Left lung (tissue), 4 donors: ENCODE measurements at regions not wholly inside any gene's neighbourhood (a gene's known extent, or its start where the extent isn't known, plus 50 kb on each side); places are given as distances from the start of the nearest gene placed in this dataset.

ENCODE experiments used
- ATAC-seq: fragments of 200-7000 bp; cut with Tn5 transposase; one replicate; pipeline ENCODE4 v1.9.1; 2020; ENCODE audit warnings: moderate library complexity
- DNase-seq, 4 donors: peaks; one replicate each; pipeline ENCODE4 v3.0.0-alpha.2; 2013 to 2020
- H3K27ac ChIP-seq, 2 donors: fragments of 200-600 bp; sonication (generic) in 1 of 2; one replicate each; pipeline versions ENCODE4 v1.5.0 to v1.8.0; 2020 to 2021
- H3K27me3 ChIP-seq, 2 donors: fragments of 200-600 bp; sonication (generic) in 1 of 2; one replicate each; pipeline versions ENCODE4 v1.5.0 to v1.8.0; 2020 to 2021
- H3K36me3 ChIP-seq, 2 donors: fragments of 200-600 bp; sonication (generic) in 1 of 2; one replicate each; pipeline versions ENCODE4 v1.5.0 to v1.8.0; 2020 to 2021
- H3K4me1 ChIP-seq, 2 donors: fragments of 200-600 bp; one replicate each; pipeline ENCODE4 v1.8.0; 2021
- H3K4me3 ChIP-seq, 2 donors: fragments of 200-600 bp; sonication (generic) in 1 of 2; one replicate each; pipeline versions ENCODE4 v1.5.0 to v1.8.0; 2020 to 2021; ENCODE audit warnings: mild to moderate bottlenecking in 1 of 2
- H3K9me3 ChIP-seq, 2 donors: fragments of 200-600 bp; sonication (generic) in 1 of 2; one replicate each; pipeline versions ENCODE4 v1.5.0 to v1.8.0; 2020 to 2021
- CTCF ChIP-seq, 2 donors: fragments of 200-600 bp; sonication (generic) in 1 of 2; IDR thresholded peaks; one replicate each; pipeline versions ENCODE4 v1.5.0 to v1.8.0; 2021; ENCODE audit warnings: antibody characterized with exemption in 2 of 2
- intact Hi-C, 2 donors: fragments of 100-400 bp; cut with DNase I; formaldehyde crosslinking; loops; one replicate each; pipeline versions ENCODE4 v1.11.2 to v1.14.2; 2022
- donor health status: DM: no; HTN: yes; CAD: no.
- donor health status: DM: no; HTN: no; CAD: no.

- no peaks in the 10 kb centered on the region for H3K36me3 ChIP-seq
- peaks cover 0 to 8% of the 10 kb centered on the region in 2 donors for H3K27me3 ChIP-seq
- no peak overlapping the region for H3K4me3 ChIP-seq
- intact Hi-C loops = loop anchor here in 1 of 2 donors (5.0 kb wide), 1 partner anchor 348 kb away; no protein-coding TSS in a partner anchor
- H3K27ac ChIP-seq = no peak overlapping the region
- no peak for TF ChIP-seq CTCF (IDR thresholded peaks at IDR 0.05)
- no peaks in the 10 kb centered on the region for H3K9me3 ChIP-seq
- DNase-seq (no peak), ATAC-seq (no peak)
- no peaks in the 10 kb centered on the region for H3K4me1 ChIP-seq
These were observed 117.0 kb downstream of the MAP3K21 start for GRCh38 chr1:233444484-233444883.

DNA sequence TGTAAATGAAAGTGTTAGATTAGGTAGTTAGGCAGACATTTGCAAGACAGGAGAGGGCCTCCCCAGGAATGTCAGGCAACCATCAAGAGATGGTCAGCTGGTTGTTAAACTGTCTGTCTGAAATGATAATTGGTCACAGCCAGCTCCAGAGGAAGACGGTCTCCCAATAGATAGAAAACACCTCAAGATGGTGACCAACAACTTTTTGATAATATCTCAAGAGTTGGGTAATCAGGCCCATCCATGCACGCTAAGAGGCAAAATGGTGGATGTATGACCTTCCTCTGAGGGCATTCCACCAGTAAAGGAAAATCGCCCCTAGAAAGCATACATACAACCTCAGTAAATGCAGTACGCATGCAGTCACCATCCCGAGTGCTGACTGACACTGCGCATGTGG lies 118.2 kb downstream of the MAP3K21 start:
- H3K36me3 ChIP-seq = no peaks in the 10 kb centered on the region
- H3K4me1 ChIP-seq = no peaks in the 10 kb centered on the region
- H3K4me3 ChIP-seq = no peak overlapping the region
- no peaks in the 10 kb centered on the region for H3K27me3 ChIP-seq
- no peaks in the 10 kb centered on the region for H3K9me3 ChIP-seq
- no peak overlapping the region for H3K27ac ChIP-seq
- no peak for DNase-seq
- ATAC-seq = no peak
- no peak for TF ChIP-seq CTCF (IDR thresholded peaks at IDR 0.05)
- intact Hi-C loops = no loop called here

DNA sequence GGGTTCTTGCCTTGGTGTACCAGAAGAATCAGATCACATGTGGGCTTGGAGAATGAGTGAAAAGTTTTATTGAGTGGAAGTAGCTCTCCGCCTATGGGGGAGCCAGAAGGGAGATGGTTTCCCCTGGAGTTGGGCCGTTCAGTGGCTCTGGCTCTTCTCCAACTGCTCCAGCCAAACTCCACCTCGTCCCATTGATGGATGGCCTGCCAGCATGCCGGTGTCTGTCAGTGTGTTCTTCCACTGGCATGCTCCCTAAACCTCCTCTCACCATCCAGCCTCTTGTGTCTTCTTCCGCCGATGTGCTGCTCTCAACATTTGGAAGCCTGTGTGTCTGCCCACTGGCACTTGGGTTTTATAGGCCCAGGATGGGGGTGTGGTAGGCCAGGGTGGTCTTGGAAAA lies 119.4 kb downstream of the MAP3K21 start:
- TF ChIP-seq CTCF (IDR thresholded peaks at IDR 0.05) = no peak
- no peak for ATAC-seq
- Histone ChIP-seq H3K4me3 (no peak overlapping the region), H3K9me3 (no peaks in the 10 kb centered on the region), H3K27me3 (no peaks in the 10 kb centered on the region), H3K27ac (no peak overlapping the region), H3K36me3 (no peaks in the 10 kb centered on the region), H3K4me1 (no peaks in the 10 kb centered on the region)
- intact Hi-C loops = no loop called here
- DNase-seq = no peak

DNA sequence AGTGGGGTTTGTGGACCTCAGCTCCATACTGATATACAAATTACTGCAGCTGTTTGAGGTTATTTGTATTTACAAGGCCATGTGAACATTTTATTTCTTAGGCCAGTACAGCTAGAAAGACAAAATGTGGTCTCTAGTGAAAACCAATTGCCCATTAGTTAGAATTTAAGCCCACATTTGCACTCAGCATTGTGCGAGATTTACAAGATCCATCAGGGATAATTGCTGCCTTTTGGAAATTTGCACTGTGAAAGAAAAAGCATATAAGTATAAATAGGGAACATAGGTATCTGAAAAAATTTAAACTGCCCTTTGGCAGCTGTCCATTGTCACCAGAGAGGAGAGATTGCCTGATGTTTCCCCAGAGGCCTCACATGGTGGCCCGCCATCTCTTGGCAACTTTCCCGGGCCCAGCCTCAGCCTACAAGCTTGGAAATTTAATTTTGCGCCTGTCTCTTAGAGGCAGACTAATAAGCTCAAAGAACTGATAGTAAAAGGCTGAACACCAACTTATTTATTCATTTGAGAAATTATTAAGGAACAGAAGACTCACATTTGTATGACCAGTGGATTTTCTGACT lies 120.7 kb downstream of the MAP3K21 start:
- Histone ChIP-seq H3K27me3 (no peaks in the 10 kb centered on the region), H3K4me1 (no peaks in the 10 kb centered on the region), H3K9me3 (no peaks in the 10 kb centered on the region), H3K4me3 (no peak overlapping the region), H3K27ac (no peak overlapping the region), H3K36me3 (no peaks in the 10 kb centered on the region)
- DNase-seq = peak in 1 of 4 donors; percentile 11
- no peak for TF ChIP-seq CTCF (IDR thresholded peaks at IDR 0.05)
- no peak for ATAC-seq
- intact Hi-C loops = no loop called here

DNA sequence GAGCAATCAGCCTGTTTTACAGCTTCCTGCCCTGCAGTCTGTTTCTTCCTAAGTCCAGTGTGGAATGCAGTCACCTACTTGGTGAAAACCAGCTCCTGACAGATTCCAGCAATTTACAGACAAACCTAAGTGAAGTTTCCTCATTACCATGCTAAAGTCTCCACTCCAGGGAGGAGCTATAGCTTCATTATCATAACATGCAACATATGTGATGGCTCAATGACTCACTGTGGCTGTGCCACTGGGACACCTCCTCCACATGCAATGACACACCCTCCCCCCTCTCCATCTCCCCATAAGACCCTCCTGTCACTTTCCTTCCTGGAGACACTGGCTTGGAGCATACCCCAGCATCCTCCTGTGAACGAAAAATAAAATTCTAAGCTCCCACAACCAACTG lies 125.2 kb downstream of the MAP3K21 start:
- H3K27ac ChIP-seq = no peak overlapping the region
- TF ChIP-seq CTCF (IDR thresholded peaks at IDR 0.05) = no peak
- intact Hi-C loops = no loop called here

More for the DNA sequence above, 125.2 kb downstream of the MAP3K21 start:
- DNase-seq = no peak
- no peak for ATAC-seq
- H3K9me3 ChIP-seq = no peaks in the 10 kb centered on the region
- H3K4me3 ChIP-seq = no peak overlapping the region
- H3K4me1 ChIP-seq = no peaks in the 10 kb centered on the region
- no peaks in the 10 kb centered on the region for H3K36me3 ChIP-seq
- no peaks in the 10 kb centered on the region for H3K27me3 ChIP-seq
